Astrocyte of the spinal cord (primary cell): ENCODE measurements at regions not wholly inside any gene's neighbourhood (a gene's known extent, or its start where the extent isn't known, plus 50 kb on each side); places are given as distances from the start of the nearest gene placed in this dataset.

Source experiments
- DNase-seq: peaks from one replicate; pipeline ENCODE4 v3.0.0; 2011; ENCODE audit warnings: low read depth, low spot score
- H3K4me3 ChIP-seq: 2 replicates; pipeline ENCODE4 v1.5.1; 2011; ENCODE audit warnings: low read depth, mild to moderate bottlenecking, low read length, moderate library complexity
- in situ Hi-C: cut with HindIII; loops from 2 replicates; pipeline ENCODE4 v1.10.0; 2017; ENCODE audit warnings: low sequenced_read_pairs
- TF ChIP-seq, protein P1 (sequence below): IDR thresholded peaks from 2 replicates; pipeline ENCODE4 v1.5.1; 2012; ENCODE audit warnings: low read depth, mild to moderate bottlenecking, low read length, inconsistent platforms

DNA sequence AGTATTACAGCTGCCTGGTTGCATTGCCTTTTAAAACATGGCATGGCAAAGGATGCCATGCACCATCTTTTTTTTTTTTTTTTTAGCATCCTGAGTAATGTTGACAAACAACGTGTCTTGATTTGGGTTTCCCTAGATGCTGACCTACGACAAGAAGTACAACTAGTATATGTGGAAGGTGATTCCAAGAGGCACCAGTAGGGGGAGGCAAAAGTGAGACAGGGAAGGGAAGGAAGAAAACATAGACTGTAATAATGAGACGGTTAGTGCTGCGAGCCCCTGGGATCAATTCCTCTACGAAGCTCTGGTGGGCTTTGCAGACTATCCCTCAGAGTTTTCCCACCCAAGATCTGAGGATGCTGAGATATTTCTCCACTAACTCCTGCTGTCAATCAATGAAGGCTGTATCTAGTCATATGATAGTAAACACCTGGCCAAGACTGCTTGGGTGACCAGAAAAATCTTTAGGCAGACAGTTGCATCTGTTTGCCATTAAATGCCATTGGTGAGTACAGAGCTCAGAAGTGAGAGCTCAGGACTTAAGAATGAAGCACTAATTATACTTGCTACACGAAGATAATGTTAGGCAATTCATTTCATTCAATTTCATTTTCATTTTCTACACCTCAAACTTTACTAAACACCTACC, 458.6 kb upstream of the GOT2 start:
- TF ChIP-seq, protein P1, sequence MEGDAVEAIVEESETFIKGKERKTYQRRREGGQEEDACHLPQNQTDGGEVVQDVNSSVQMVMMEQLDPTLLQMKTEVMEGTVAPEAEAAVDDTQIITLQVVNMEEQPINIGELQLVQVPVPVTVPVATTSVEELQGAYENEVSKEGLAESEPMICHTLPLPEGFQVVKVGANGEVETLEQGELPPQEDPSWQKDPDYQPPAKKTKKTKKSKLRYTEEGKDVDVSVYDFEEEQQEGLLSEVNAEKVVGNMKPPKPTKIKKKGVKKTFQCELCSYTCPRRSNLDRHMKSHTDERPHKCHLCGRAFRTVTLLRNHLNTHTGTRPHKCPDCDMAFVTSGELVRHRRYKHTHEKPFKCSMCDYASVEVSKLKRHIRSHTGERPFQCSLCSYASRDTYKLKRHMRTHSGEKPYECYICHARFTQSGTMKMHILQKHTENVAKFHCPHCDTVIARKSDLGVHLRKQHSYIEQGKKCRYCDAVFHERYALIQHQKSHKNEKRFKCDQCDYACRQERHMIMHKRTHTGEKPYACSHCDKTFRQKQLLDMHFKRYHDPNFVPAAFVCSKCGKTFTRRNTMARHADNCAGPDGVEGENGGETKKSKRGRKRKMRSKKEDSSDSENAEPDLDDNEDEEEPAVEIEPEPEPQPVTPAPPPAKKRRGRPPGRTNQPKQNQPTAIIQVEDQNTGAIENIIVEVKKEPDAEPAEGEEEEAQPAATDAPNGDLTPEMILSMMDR: peak; percentile 51
- in situ Hi-C loops: no loop called here
- peak; percentile 21 for DNase-seq
- H3K4me3 ChIP-seq: no peak overlapping the region

DNA sequence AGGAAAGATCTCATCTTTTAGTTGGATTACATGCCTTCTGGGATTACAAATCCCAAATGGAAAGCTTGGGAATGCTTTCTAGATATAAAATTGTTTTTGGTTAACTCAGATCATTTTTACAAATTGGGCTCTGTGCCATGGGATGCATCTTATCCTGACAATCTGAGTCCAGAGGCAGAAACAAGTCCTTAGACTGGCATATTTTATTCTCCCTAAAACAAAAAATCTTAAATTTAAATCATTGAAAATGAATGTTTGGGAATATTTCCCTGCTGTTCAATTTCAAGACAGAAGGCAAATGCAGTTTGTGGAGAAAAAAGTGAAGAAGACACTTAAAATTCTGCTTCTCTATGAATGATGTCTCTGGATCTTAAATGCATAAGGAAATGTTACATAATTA, 456.6 kb upstream of the GOT2 start:
- H3K4me3 ChIP-seq: no peak overlapping the region
- in situ Hi-C loops: no loop called here
- TF ChIP-seq, protein P1: no peak
- no peak for DNase-seq

- no peak for DNase-seq
- in situ Hi-C loops: no loop called here
- TF ChIP-seq, protein P1: no peak
- H3K4me3 ChIP-seq: no peak overlapping the region
These were observed 453.9 kb upstream of the GOT2 start for GRCh38 chr16:59188029-59188428.

DNA sequence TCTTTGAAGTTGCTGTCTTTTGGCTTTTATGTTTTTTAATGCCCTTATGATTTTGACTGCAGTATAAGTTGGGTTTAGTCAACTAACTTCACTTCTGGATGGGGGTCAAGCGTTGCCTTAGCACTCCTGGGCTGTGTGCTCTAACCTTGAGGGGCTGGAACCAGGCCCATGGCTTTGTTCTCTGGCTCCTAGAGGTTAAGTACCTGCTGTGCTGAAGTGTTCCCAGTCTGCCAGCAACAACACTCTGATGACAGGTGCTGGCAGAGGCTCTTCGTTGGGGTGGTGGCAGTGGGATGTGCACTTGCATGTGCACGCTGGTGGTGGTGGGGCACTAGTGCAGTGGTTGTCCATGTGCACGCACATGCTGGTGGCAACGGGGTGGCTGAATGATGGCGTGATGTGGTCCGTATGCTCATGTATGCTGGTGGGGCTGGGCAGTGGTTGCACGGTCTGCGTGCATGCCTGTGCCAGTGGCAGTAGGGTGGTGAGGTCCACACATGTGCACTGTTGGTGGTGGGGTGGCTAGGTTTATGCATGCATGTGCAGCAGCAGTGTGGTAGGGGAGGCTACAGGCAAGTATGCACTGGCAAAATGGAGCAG, 447.8 kb upstream of the GOT2 start:
- TF ChIP-seq, protein P1: no peak

DNA sequence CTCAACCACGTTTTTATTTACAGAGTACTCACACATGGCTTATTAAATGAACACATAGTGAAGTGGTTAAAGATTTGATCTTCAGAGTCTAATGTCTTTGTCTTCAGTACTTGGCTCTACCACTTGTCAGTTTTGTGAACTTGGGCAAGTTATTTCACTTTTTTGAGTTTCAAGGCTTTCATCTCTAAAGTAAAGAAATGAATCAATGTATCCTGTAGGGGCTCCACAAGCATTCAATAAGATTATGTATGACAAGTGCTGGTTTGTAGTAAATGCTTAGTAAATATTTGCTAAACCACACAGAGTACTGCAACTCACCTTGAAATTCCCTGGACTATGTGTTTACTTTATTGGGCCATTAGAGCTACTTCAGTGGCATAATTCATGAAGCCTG, 446.0 kb upstream of the GOT2 start:
- no peak overlapping the region for H3K4me3 ChIP-seq
- in situ Hi-C loops: no loop called here
- TF ChIP-seq, protein P1: no peak
- no peak for DNase-seq

More for the DNA sequence above, 447.8 kb upstream of the GOT2 start:
- in situ Hi-C loops: no loop called here
- DNase-seq: no peak
- no peak overlapping the region for H3K4me3 ChIP-seq

- DNase-seq: no peak
- H3K4me3 ChIP-seq: no peak overlapping the region
- TF ChIP-seq, protein P1: no peak
- in situ Hi-C loops: no loop called here
These were observed 445.4 kb upstream of the GOT2 start for GRCh38 chr16:59179446-59180082.
